Hepatocyte (in vitro differentiated cells): ENCODE measurements at regions not wholly inside any gene's neighbourhood (a gene's known extent, or its start where the extent isn't known, plus 50 kb on each side); places are given as distances from the start of the nearest gene placed in this dataset.

Experiments
- DNase-seq: peaks from one replicate; pipeline ENCODE4 v3.0.0-alpha.2; 2016; ENCODE audit warnings: low spot score
- H2AFZ ChIP-seq: fragments of 200-600 bp; sonication (generic); 2 replicates; pipeline ENCODE4 v1.6.0; 2016; ENCODE audit warnings: antibody characterized with exemption, mild to moderate bottlenecking
- H3K27ac ChIP-seq: fragments of 200-600 bp; sonication (generic); 2 replicates; pipeline ENCODE4 v1.5.1; 2016; ENCODE audit warnings: mild to moderate bottlenecking
- H3K27me3 ChIP-seq: fragments of 200-600 bp; sonication (generic); 2 replicates; pipeline ENCODE4 v1.6.1; 2016
- H3K36me3 ChIP-seq: fragments of 200-600 bp; sonication (generic); replicated peaks from 2 replicates; pipeline ENCODE4 v1.5.1; 2016; ENCODE audit warnings: low read depth; ENCODE audit not compliant: insufficient read depth
- H3K4me1 ChIP-seq: fragments of 200-600 bp; sonication (generic); 2 replicates; pipeline ENCODE4 v1.5.1; 2016; ENCODE audit warnings: mild to moderate bottlenecking, moderate library complexity; ENCODE audit not compliant: insufficient read depth
- H3K4me2 ChIP-seq: fragments of 200-600 bp; sonication (generic); 2 replicates; pipeline ENCODE4 v1.6.0; 2016
- H3K4me3 ChIP-seq: fragments of 200-600 bp; sonication (generic); 2 replicates; pipeline ENCODE4 v1.5.1; 2016; ENCODE audit warnings: mild to moderate bottlenecking
- H3K79me2 ChIP-seq: fragments of 200-600 bp; sonication (generic); 2 replicates; pipeline ENCODE4 v1.6.0; 2017; ENCODE audit warnings: mild to moderate bottlenecking
- H3K9me2 ChIP-seq: fragments of 200-600 bp; sonication (generic); replicated peaks from 2 replicates; pipeline ENCODE4 v1.6.0; 2017; ENCODE audit warnings: mild to moderate bottlenecking; ENCODE audit not compliant: insufficient read depth
- H3K9me3 ChIP-seq: fragments of 200-600 bp; sonication (generic); 2 replicates; pipeline ENCODE4 v1.5.1; 2016; ENCODE audit warnings: low read depth, mild to moderate bottlenecking
- H4K20me1 ChIP-seq: fragments of 200-600 bp; sonication (generic); 2 replicates; pipeline ENCODE4 v1.6.0; 2016; ENCODE audit warnings: mild to moderate bottlenecking; ENCODE audit not compliant: insufficient read depth, poor library complexity, severe bottlenecking
- EZH2 ChIP-seq: fragments of 200-600 bp; sonication (generic); IDR thresholded peaks from 2 replicates; pipeline ENCODE4 v1.6.1; 2016; ENCODE audit warnings: antibody characterized with exemption, mild to moderate bottlenecking, borderline replicate concordance
- EZH2phosphoT487 ChIP-seq: fragments of 200-600 bp; sonication (generic); IDR thresholded peaks from one replicate; pipeline ENCODE4 v1.6.1; 2018; ENCODE audit warnings: antibody characterized with exemption, mild to moderate bottlenecking, low read depth, moderate library complexity; ENCODE audit not compliant: unreplicated experiment, severe bottlenecking
- WGBS: methylation state at CpG from one replicate; pipeline ENCODE4 v1.1.6; 2016; ENCODE audit warnings: low lambda C conversion rate; ENCODE audit errors: missing lambda C conversion rate; 5-methylcytosine and 5-hydroxymethylcytosine counted together
- TF ChIP-seq, protein P1 (sequence below): fragments of 200-600 bp; sonication (generic); IDR thresholded peaks from 2 replicates; pipeline ENCODE4 v1.5.1; 2016; ENCODE audit warnings: antibody characterized with exemption, mild to moderate bottlenecking; ENCODE audit not compliant: poor library complexity

- Histone ChIP-seq H3K27me3 (no peaks in the 10 kb centered on the region), H3K27ac (no peak overlapping the region), H3K4me2 (no peak overlapping the region), H3K4me3 (no peak overlapping the region), H3K9me3 (no peaks in the 10 kb centered on the region), H2AFZ (no peak overlapping the region), H3K36me3 (no peaks in the 10 kb centered on the region), H3K79me2 (no peaks in the 10 kb centered on the region), H3K9me2 (no peaks in the 10 kb centered on the region), H4K20me1 (no peaks in the 10 kb centered on the region), H3K4me1 (no peaks in the 10 kb centered on the region)
- WGBS = 96% methylated on average over 1 of the region's 1 CpG
- DNase-seq = no peak
- TF ChIP-seq EZH2phosphoT487 (no peak), EZH2 (no peak)
- TF ChIP-seq, protein P1, sequence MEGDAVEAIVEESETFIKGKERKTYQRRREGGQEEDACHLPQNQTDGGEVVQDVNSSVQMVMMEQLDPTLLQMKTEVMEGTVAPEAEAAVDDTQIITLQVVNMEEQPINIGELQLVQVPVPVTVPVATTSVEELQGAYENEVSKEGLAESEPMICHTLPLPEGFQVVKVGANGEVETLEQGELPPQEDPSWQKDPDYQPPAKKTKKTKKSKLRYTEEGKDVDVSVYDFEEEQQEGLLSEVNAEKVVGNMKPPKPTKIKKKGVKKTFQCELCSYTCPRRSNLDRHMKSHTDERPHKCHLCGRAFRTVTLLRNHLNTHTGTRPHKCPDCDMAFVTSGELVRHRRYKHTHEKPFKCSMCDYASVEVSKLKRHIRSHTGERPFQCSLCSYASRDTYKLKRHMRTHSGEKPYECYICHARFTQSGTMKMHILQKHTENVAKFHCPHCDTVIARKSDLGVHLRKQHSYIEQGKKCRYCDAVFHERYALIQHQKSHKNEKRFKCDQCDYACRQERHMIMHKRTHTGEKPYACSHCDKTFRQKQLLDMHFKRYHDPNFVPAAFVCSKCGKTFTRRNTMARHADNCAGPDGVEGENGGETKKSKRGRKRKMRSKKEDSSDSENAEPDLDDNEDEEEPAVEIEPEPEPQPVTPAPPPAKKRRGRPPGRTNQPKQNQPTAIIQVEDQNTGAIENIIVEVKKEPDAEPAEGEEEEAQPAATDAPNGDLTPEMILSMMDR = no peak
Observed at GRCh38 chr6:86529635-86530034, 407.7 kb upstream of the HTR1E start.

DNA sequence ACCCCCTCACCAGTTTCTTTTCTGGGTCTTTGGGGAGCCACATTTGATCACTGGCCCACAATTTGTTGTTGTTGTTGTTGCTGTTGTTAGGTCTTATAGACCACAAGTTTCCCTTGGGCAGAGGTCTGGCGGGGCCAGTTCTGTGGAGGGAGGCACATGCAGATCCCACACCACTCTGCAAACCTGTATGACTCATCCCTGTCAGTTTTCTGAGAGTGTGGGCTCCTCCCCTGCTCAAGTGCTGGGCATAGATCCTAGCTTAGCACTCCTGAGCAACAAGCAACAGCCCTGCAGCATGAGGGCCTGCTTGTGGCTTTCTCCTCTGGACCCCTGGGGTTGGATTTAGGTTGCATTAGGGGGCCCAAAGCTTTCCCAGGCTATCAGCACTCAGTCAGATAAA is 411.1 kb upstream of the HTR1E start:
- no peak for TF ChIP-seq EZH2
- TF ChIP-seq EZH2phosphoT487 = no peak
- TF ChIP-seq, protein P1 = no peak
- Histone ChIP-seq H2AFZ (no peak overlapping the region), H3K9me3 (peaks cover 7% of the 10 kb centered on the region), H3K79me2 (no peaks in the 10 kb centered on the region), H3K27me3 (no peaks in the 10 kb centered on the region), H3K4me2 (no peak overlapping the region), H4K20me1 (no peaks in the 10 kb centered on the region), H3K4me1 (no peaks in the 10 kb centered on the region), H3K4me3 (no peak overlapping the region), H3K36me3 (no peaks in the 10 kb centered on the region), H3K9me2 (no peaks in the 10 kb centered on the region), H3K27ac (no peak overlapping the region)
- peak; percentile 18 for DNase-seq
- WGBS = 0% methylated on average over 1 of the region's 1 CpG

- Histone ChIP-seq H3K4me2 (no peak overlapping the region), H3K4me3 (no peak overlapping the region)
- WGBS = 93% methylated on average over 4 of the region's 4 CpGs
Observed at GRCh38 chr6:86516087-86516486, 421.2 kb upstream of the HTR1E start.

More at GRCh38 chr6:86516087-86516486, 421.2 kb upstream of the HTR1E start:
- Histone ChIP-seq H3K9me2 (no peaks in the 10 kb centered on the region), H2AFZ (no peak overlapping the region), H4K20me1 (no peaks in the 10 kb centered on the region), H3K36me3 (no peaks in the 10 kb centered on the region), H3K27me3 (no peaks in the 10 kb centered on the region), H3K4me1 (no peaks in the 10 kb centered on the region), H3K79me2 (no peaks in the 10 kb centered on the region), H3K27ac (no peak overlapping the region), H3K9me3 (no peaks in the 10 kb centered on the region)
- TF ChIP-seq EZH2 (no peak), EZH2phosphoT487 (no peak)
- TF ChIP-seq, protein P1 = no peak
- DNase-seq = no peak
